ENCODE measurements at regions not wholly inside any gene's neighbourhood (a gene's known extent, or its start where the extent isn't known, plus 50 kb on each side); places are given as distances from the start of the nearest gene placed in this dataset.

DNA sequence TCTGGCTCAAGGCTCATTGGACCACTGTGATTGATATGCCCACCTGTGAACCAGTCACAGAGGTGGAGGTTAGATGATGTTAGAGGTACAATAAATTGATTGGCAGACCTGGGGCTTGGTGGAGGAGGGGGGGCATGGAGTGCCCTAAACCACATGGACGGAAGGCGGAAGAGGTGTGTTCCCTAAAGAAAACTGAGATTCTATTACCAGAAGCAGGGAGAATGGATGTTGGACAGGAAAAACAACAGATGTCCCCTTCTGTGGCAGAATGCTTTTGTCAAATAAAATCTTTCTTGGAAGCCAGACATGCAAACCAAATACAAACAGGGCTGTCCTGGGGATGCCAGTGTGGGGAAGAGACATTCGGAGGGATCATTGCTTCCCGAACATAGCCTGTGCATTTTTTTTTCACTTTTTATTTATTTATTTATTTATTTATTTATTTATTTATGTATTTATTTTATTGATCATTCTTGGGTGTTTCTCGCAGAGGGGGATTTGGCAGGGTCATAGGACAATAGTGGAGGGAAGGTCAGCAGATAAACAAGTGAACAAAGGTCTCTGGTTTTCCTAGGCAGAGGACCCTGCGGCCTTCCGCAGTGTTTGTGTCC lies 433.9 kb downstream of the RPS24 start:
- TF ChIP-seq, protein P1, sequence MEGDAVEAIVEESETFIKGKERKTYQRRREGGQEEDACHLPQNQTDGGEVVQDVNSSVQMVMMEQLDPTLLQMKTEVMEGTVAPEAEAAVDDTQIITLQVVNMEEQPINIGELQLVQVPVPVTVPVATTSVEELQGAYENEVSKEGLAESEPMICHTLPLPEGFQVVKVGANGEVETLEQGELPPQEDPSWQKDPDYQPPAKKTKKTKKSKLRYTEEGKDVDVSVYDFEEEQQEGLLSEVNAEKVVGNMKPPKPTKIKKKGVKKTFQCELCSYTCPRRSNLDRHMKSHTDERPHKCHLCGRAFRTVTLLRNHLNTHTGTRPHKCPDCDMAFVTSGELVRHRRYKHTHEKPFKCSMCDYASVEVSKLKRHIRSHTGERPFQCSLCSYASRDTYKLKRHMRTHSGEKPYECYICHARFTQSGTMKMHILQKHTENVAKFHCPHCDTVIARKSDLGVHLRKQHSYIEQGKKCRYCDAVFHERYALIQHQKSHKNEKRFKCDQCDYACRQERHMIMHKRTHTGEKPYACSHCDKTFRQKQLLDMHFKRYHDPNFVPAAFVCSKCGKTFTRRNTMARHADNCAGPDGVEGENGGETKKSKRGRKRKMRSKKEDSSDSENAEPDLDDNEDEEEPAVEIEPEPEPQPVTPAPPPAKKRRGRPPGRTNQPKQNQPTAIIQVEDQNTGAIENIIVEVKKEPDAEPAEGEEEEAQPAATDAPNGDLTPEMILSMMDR (IDR thresholded peaks at IDR 0.05), result no peak
- TF ChIP-seq ZFX (IDR thresholded peaks at IDR 0.05; ENCODE audit: borderline replicate concordance), result no peak

Measured in 22Rv1 (cell line).